A549 (cell line): ENCODE measurements at regions not wholly inside any gene's neighbourhood (a gene's known extent, or its start where the extent isn't known, plus 50 kb on each side); places are given as distances from the start of the nearest gene placed in this dataset.

Experiments
- ATAC-seq, 2 experiments: fragments of 200-7000 bp in 1 of 2; fragments of >200 bp in 1 of 2; cut with Nextera tagmentation in 1 of 2; cut with Tn5 transposase in 1 of 2; 3 replicates each; pipeline versions ENCODE4 v1.8.0 to v1.9.1; 2018 to 2020; ENCODE audit warnings: mild to moderate bottlenecking in 1 of 2, moderate library complexity in 1 of 2
- CTCF ChIA-PET: fragments of 300-600 bp; sonication (Branson Sonifier 250); formaldehyde crosslinking; extraction: SDS; loops from one replicate; lab custom pipeline; 2021; ENCODE audit warnings: antibody characterized with exemption, inconsistent platforms; lab: Yijun Ruan, JAX
- POLR2A ChIA-PET: fragments of 350-600 bp; formaldehyde crosslinking; extraction: SDS; loops from one replicate; lab custom pipeline; 2021; ENCODE audit warnings: antibody characterized with exemption, inconsistent platforms; lab: Yijun Ruan, JAX
- DNase-seq, 2 experiments: peaks; one replicate each; pipeline versions ENCODE4 v3.0.0 to v3.0.0-alpha.2; 2011 to 2016; ENCODE audit warnings: low read depth in 1 of 2, low spot score in 1 of 2
- FAIRE-seq: peaks from 2 replicates; lab custom pipeline; 2011; peaks lifted over from hg19 to GRCh38; lab: Jason Lieb, UNC
- H3K27ac ChIP-seq, 2 experiments: fragments of >200 bp; sonication (Bioruptor Twin); formaldehyde crosslinking; 3 replicates each; pipeline ENCODE4 v1.5.1; 2016 to 2017
- H3K4me1 ChIP-seq: fragments of >200 bp; sonication (Bioruptor Twin); formaldehyde crosslinking; 3 replicates; pipeline ENCODE4 v1.6.1; 2016
- H3K4me2 ChIP-seq: fragments of >200 bp; sonication (Bioruptor Twin); formaldehyde crosslinking; 3 replicates; pipeline ENCODE4 v1.6.1; 2016
- H3K4me3 ChIP-seq: fragments of >200 bp; sonication (Bioruptor Twin); formaldehyde crosslinking; 3 replicates; pipeline ENCODE4 v1.5.1; 2016
- H3K9me3 ChIP-seq: fragments of >200 bp; sonication (Bioruptor Twin); formaldehyde crosslinking; 3 replicates; pipeline ENCODE4 v1.6.1; 2016
- CBX8 ChIP-seq: fragments of 200-600 bp; sonication (generic); IDR thresholded peaks from 2 replicates; pipeline ENCODE4 v1.6.1; 2016
- CEBPB ChIP-seq, 2 experiments: fragments of >200 bp in 1 of 2; sonication (Bioruptor Twin) in 1 of 2; formaldehyde crosslinking in 1 of 2; IDR thresholded peaks; 2 replicates each; pipeline ENCODE4 v1.6.1; 2012 to 2016
- CHD4 ChIP-seq: fragments of 200-600 bp; sonication (generic); IDR thresholded peaks from 2 replicates; pipeline ENCODE4 v1.6.1; 2016; ENCODE audit warnings: antibody characterized with exemption, mild to moderate bottlenecking, borderline replicate concordance
- EP300 ChIP-seq, 2 experiments: fragments of >200 bp; sonication (Bioruptor Twin); formaldehyde crosslinking; IDR thresholded peaks; 2 replicates in 1 of 2; 3 replicates in 1 of 2; pipeline ENCODE4 v1.6.1; 2016 to 2017
- ESRRA ChIP-seq: fragments of 150-350 bp; IDR thresholded peaks from 2 replicates; pipeline ENCODE4 v1.6.1; 2014; ENCODE audit warnings: mild to moderate bottlenecking, low read length, borderline replicate concordance
- HOXA7 ChIP-seq: fragments of 250-450 bp; sonication (Bioruptor Pico); IDR thresholded peaks from 2 replicates; pipeline ENCODE4 v1.5.0; 2020; ENCODE audit warnings: mild to moderate bottlenecking, moderate library complexity
- JUNB ChIP-seq: fragments of >200 bp; sonication (Bioruptor Twin); formaldehyde crosslinking; IDR thresholded peaks from 2 replicates; pipeline ENCODE4 v1.6.1; 2016
- MAX ChIP-seq: IDR thresholded peaks from 2 replicates; pipeline ENCODE4 v1.6.1; 2012
- MYC ChIP-seq: IDR thresholded peaks from 2 replicates; pipeline ENCODE4 v1.6.1; 2012; ENCODE audit warnings: mild to moderate bottlenecking, inconsistent platforms, low read length, improper control_type of control experiment, borderline replicate concordance
- NFE2L2 ChIP-seq: fragments of 150-350 bp; conservative IDR thresholded peaks from 2 replicates; pipeline ENCODE4 v1.6.1; 2014; ENCODE audit warnings: low read length
- NR3C1 ChIP-seq: fragments of >200 bp; sonication (Bioruptor Twin); formaldehyde crosslinking; IDR thresholded peaks from 3 replicates; pipeline ENCODE4 v1.6.1; 2017
- PHF8 ChIP-seq: fragments of 200-600 bp; sonication (generic); IDR thresholded peaks from 2 replicates; pipeline ENCODE4 v1.6.1; 2016; ENCODE audit warnings: low read depth, mild to moderate bottlenecking, antibody characterized with exemption, moderate library complexity, borderline replicate concordance
- POLR2A ChIP-seq: IDR thresholded peaks from 2 replicates; pipeline ENCODE4 v1.6.1; 2012; ENCODE audit warnings: mild to moderate bottlenecking, low read length
- RAD21 ChIP-seq, 2 experiments: fragments of >200 bp in 1 of 2; sonication (Bioruptor Twin) in 1 of 2; formaldehyde crosslinking in 1 of 2; IDR thresholded peaks in 1 of 2; conservative IDR thresholded peaks in 1 of 2; 2 replicates in 1 of 2; 3 replicates in 1 of 2; pipeline ENCODE4 v1.6.1; 2012 to 2018; ENCODE audit warnings: inconsistent platforms in 1 of 2
- REST ChIP-seq: fragments of 200-600 bp; sonication (generic); IDR thresholded peaks from 2 replicates; pipeline ENCODE4 v1.6.1; 2016; ENCODE audit warnings: antibody characterized with exemption, mild to moderate bottlenecking, moderate library complexity
- RFX5 ChIP-seq: fragments of 450-650 bp; IDR thresholded peaks from 2 replicates; pipeline ENCODE4 v1.7.1; 2014; ENCODE audit warnings: antibody characterized with exemption, mild to moderate bottlenecking, moderate library complexity
- TP53 ChIP-seq: fragments of 250-450 bp; sonication (Bioruptor Pico); IDR thresholded peaks from 2 replicates; pipeline ENCODE4 v1.5.0; 2021; ENCODE audit warnings: mild to moderate bottlenecking, moderate library complexity
- ZFP36 ChIP-seq: fragments of 450-650 bp; IDR thresholded peaks from 2 replicates; pipeline ENCODE4 v1.6.1; 2014; ENCODE audit warnings: borderline replicate concordance; ENCODE audit not compliant: partially characterized antibody
- ZSCAN20 ChIP-seq: fragments of 250-450 bp; sonication (Bioruptor Pico); IDR thresholded peaks from 2 replicates; pipeline ENCODE4 v1.8.0; 2022; ENCODE audit warnings: mild to moderate bottlenecking, moderate library complexity
- WGBS: methylation state at CpG from one replicate; pipeline ENCODE4 v1.1.6; 2017; ENCODE audit errors: missing lambda C conversion rate; 5-methylcytosine and 5-hydroxymethylcytosine counted together
- TF ChIP-seq, protein P1 (sequence below): fragments of 250-450 bp; sonication (Bioruptor Pico); IDR thresholded peaks from 2 replicates; pipeline ENCODE4 v1.5.0; 2021; ENCODE audit warnings: mild to moderate bottlenecking, moderate library complexity, borderline replicate concordance
- TF ChIP-seq, protein P2 (sequence below): fragments of 450-650 bp; IDR thresholded peaks from 2 replicates; pipeline ENCODE4 v1.6.1; 2014; ENCODE audit warnings: antibody characterized with exemption

GRCh38 chr5:167050568-167051401, 1240.7 kb upstream of the WWC1 start (continued):
- no peak for TF ChIP-seq REST
- TF ChIP-seq POLR2A = no peak

- Histone ChIP-seq H3K9me3 (no peaks in the 10 kb centered on the region), H3K27ac (no peak overlapping the region), H3K4me1 (no peaks in the 10 kb centered on the region), H3K4me2 (no peak overlapping the region), H3K4me3 (no peak overlapping the region)
- FAIRE-seq (no peak), DNase-seq (no peak), ATAC-seq (no peak)
- ChIA-PET POLR2A (no interaction called here), CTCF (interaction anchor here (0.8 to 1.8 kb wide), 4 partner anchors 11 to 265 kb away, joined by 3 to 5 read pairs (median 4); no protein-coding TSS in a partner anchor)
- TF ChIP-seq ESRRA (no peak), NFE2L2 (no peak), REST (no peak), EP300 (IDR thresholded peaks at IDR 0.05) (no peak), NR3C1 (no peak), RFX5 (no peak), JUNB (no peak), CEBPB (IDR thresholded peaks at IDR 0.05) (no peak), HOXA7 (no peak)
- TF ChIP-seq, protein P1, sequence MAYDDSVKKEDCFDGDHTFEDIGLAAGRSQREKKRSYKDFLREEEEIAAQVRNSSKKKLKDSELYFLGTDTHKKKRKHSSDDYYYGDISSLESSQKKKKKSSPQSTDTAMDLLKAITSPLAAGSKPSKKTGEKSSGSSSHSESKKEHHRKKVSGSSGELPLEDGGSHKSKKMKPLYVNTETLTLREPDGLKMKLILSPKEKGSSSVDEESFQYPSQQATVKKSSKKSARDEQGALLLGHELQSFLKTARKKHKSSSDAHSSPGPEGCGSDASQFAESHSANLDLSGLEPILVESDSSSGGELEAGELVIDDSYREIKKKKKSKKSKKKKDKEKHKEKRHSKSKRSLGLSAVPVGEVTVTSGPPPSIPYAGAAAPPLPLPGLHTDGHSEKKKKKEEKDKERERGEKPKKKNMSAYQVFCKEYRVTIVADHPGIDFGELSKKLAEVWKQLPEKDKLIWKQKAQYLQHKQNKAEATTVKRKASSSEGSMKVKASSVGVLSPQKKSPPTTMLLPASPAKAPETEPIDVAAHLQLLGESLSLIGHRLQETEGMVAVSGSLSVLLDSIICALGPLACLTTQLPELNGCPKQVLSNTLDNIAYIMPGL (CRISPR knock-in tag) = no peak
- TF ChIP-seq, protein P2, sequence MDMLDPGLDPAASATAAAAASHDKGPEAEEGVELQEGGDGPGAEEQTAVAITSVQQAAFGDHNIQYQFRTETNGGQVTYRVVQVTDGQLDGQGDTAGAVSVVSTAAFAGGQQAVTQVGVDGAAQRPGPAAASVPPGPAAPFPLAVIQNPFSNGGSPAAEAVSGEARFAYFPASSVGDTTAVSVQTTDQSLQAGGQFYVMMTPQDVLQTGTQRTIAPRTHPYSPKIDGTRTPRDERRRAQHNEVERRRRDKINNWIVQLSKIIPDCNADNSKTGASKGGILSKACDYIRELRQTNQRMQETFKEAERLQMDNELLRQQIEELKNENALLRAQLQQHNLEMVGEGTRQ = no peak
- WGBS = 70% methylated on average over 7 of the region's 7 CpGs
Observed at GRCh38 chr5:167051402-167051768, 1240.1 kb upstream of the WWC1 start.

- DNase-seq (no peak), ATAC-seq (no peak), FAIRE-seq (no peak)
- Histone ChIP-seq H3K4me1 (no peaks in the 10 kb centered on the region), H3K27ac (no peak overlapping the region), H3K4me3 (no peak overlapping the region), H3K4me2 (no peak overlapping the region), H3K9me3 (no peaks in the 10 kb centered on the region)
- CTCF ChIA-PET = no interaction called here
- POLR2A ChIA-PET = no interaction called here
- 3% methylated on average over 1 of the region's 1 CpG for WGBS
- TF ChIP-seq CBX8 = no peak
- no peak for TF ChIP-seq RAD21 (conservative IDR thresholded peaks at IDR 0.05 in 1 of 2, IDR thresholded peaks at IDR 0.05 in 1 of 2)
- no peak for TF ChIP-seq ZFP36
- no peak for TF ChIP-seq REST
- no peak for TF ChIP-seq PHF8
- no peak for TF ChIP-seq ZSCAN20
- TF ChIP-seq MAX = no peak
- TF ChIP-seq MYC = no peak
- no peak for TF ChIP-seq CHD4
- no peak for TF ChIP-seq TP53 (CRISPR knock-in tag)
Observed at GRCh38 chr5:167052791-167053190, 1238.7 kb upstream of the WWC1 start.
